ENCODE measurements at regions not wholly inside any gene's neighbourhood (a gene's known extent, or its start where the extent isn't known, plus 50 kb on each side); places are given as distances from the start of the nearest gene placed in this dataset.

DNA sequence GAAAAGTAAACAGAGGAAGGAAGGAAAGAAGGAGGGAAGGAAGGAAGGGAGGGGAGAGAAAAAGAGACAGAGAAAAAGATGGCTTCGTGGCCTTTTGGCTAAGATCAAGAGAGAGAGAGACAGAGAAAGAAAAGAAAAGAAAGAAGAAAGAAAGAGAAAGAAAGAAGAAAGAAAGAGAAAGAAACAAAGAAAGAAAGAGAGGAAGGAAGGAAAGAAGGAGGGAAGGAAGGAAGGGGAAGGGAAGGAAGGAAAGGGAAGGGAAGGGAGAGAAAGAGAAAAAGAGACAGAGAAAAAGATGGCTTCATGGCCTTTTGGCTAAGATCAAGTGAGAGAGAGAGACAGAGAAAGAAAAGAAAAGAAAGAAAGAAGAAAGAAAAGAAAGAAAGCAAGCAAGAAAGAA is 91.4 kb downstream of the PRLHR start:
- TF ChIP-seq, protein P1, sequence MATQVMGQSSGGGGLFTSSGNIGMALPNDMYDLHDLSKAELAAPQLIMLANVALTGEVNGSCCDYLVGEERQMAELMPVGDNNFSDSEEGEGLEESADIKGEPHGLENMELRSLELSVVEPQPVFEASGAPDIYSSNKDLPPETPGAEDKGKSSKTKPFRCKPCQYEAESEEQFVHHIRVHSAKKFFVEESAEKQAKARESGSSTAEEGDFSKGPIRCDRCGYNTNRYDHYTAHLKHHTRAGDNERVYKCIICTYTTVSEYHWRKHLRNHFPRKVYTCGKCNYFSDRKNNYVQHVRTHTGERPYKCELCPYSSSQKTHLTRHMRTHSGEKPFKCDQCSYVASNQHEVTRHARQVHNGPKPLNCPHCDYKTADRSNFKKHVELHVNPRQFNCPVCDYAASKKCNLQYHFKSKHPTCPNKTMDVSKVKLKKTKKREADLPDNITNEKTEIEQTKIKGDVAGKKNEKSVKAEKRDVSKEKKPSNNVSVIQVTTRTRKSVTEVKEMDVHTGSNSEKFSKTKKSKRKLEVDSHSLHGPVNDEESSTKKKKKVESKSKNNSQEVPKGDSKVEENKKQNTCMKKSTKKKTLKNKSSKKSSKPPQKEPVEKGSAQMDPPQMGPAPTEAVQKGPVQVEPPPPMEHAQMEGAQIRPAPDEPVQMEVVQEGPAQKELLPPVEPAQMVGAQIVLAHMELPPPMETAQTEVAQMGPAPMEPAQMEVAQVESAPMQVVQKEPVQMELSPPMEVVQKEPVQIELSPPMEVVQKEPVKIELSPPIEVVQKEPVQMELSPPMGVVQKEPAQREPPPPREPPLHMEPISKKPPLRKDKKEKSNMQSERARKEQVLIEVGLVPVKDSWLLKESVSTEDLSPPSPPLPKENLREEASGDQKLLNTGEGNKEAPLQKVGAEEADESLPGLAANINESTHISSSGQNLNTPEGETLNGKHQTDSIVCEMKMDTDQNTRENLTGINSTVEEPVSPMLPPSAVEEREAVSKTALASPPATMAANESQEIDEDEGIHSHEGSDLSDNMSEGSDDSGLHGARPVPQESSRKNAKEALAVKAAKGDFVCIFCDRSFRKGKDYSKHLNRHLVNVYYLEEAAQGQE (IDR thresholded peaks at IDR 0.05; ENCODE audit: insufficient read depth in 1 of 2, low read depth in 2 of 2, low read length in 1 of 2) = no peak
- TF ChIP-seq POLR2AphosphoS5 (IDR thresholded peaks at IDR 0.05; ENCODE audit: low read depth, low read length) = no peak
- TF ChIP-seq, protein P2, sequence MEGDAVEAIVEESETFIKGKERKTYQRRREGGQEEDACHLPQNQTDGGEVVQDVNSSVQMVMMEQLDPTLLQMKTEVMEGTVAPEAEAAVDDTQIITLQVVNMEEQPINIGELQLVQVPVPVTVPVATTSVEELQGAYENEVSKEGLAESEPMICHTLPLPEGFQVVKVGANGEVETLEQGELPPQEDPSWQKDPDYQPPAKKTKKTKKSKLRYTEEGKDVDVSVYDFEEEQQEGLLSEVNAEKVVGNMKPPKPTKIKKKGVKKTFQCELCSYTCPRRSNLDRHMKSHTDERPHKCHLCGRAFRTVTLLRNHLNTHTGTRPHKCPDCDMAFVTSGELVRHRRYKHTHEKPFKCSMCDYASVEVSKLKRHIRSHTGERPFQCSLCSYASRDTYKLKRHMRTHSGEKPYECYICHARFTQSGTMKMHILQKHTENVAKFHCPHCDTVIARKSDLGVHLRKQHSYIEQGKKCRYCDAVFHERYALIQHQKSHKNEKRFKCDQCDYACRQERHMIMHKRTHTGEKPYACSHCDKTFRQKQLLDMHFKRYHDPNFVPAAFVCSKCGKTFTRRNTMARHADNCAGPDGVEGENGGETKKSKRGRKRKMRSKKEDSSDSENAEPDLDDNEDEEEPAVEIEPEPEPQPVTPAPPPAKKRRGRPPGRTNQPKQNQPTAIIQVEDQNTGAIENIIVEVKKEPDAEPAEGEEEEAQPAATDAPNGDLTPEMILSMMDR (IDR thresholded peaks at IDR 0.05) = no peak
- no peak for TF ChIP-seq TCF7L2 (IDR thresholded peaks at IDR 0.05; ENCODE audit: low read depth, low read length)
- TF ChIP-seq SIN3A (IDR thresholded peaks at IDR 0.05; ENCODE audit: borderline replicate concordance, insufficient read depth, low read depth, low read length) = no peak
- H3K4me1 ChIP-seq (ENCODE audit: control insufficient read depth, insufficient read depth, low read length) = no peaks in the 10 kb centered on the region
- no peak overlapping the region for H3K27ac ChIP-seq (ENCODE audit: low read length)
- ChIA-PET POLR2A (no interaction called here), CTCF (no interaction called here)
- no peak overlapping the region for H3K4me3 ChIP-seq (ENCODE audit: low read depth in 2 of 2, low read length in 2 of 2)
- intact Hi-C loops (cut with micrococcal nuclease; ENCODE audit: unreplicated experiment) = no loop called here
- BruUV-seq (replicated peaks) = no TSS peak
- H3K27me3 ChIP-seq (ENCODE audit: control insufficient read depth, insufficient read depth, low read length) = no peaks in the 10 kb centered on the region
- in situ Hi-C loops (cut with HindIII; ENCODE audit: low pct_unique_long_range_greater_than_20kb, low sequenced_read_pairs) = no loop called here
- no peaks in the 10 kb centered on the region; the same call in 1 of the 2 replicates for H3K36me3 ChIP-seq (ENCODE audit: control insufficient read depth, insufficient read depth, low read length)
- no peaks in the 10 kb centered on the region for H3K9me3 ChIP-seq (ENCODE audit: control insufficient read depth, insufficient read depth, low read depth, low read length)
- ATAC-seq (no peak), DNase-seq (ENCODE audit: low read depth, low spot score) (no peak)

DNA sequence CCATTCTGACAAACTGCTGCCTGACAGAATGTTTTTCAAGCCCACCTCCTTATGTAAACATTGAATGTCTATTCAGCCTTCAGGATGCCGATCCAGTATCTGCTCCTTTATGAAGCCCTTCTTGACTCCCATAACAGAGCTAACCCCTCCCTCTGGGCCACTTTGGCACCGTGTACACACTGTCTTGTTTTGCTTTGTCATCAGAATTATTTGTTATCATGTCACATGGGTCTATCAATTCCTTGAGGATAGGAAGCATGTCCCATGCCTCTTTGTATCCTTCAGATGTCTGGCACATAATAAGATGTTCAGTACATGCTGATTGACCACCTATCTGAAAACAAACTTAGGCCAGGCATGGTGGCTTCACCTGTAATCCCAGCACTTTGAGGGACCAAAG is 92.3 kb downstream of the PRLHR start:
- Histone ChIP-seq H3K4me1 (ENCODE audit: control insufficient read depth, insufficient read depth, low read length) (no peaks in the 10 kb centered on the region), H3K27ac (ENCODE audit: low read length) (no peak overlapping the region), H3K27me3 (ENCODE audit: control insufficient read depth, insufficient read depth, low read length) (peaks cover 2% of the 10 kb centered on the region; the same call in 1 of the 2 replicates), H3K36me3 (ENCODE audit: control insufficient read depth, insufficient read depth, low read length) (no peaks in the 10 kb centered on the region; the same call in 1 of the 2 replicates), H3K4me3 (ENCODE audit: low read depth in 2 of 2, low read length in 2 of 2) (no peak overlapping the region), H3K9me3 (ENCODE audit: control insufficient read depth, insufficient read depth, low read depth, low read length) (no peaks in the 10 kb centered on the region)
- BruUV-seq (replicated peaks) = no TSS peak
- DNase-seq (ENCODE audit: low read depth, low spot score) = no peak
- in situ Hi-C loops (cut with HindIII; ENCODE audit: low pct_unique_long_range_greater_than_20kb, low sequenced_read_pairs) = no loop called here
- CTCF ChIA-PET = interaction anchor here (0.6 kb wide), 1 partner anchor 45 kb away, joined by 3 read pairs; no protein-coding TSS in a partner anchor
- TF ChIP-seq, protein P2 (IDR thresholded peaks at IDR 0.05) = no peak
- TF ChIP-seq, protein P1 (IDR thresholded peaks at IDR 0.05; ENCODE audit: insufficient read depth in 1 of 2, low read depth in 2 of 2, low read length in 1 of 2) = no peak
- ATAC-seq = no peak
- POLR2A ChIA-PET = no interaction called here
- intact Hi-C loops (cut with micrococcal nuclease; ENCODE audit: unreplicated experiment) = no loop called here
